Calu3 (cell line): ENCODE measurements at regions not wholly inside any gene's neighbourhood (a gene's known extent, or its start where the extent isn't known, plus 50 kb on each side); places are given as distances from the start of the nearest gene placed in this dataset.

Experiments used
- BruUV-seq: library from RNA; stranded (reverse); fragments of 400-500 nt; replicated peaks from 2 replicates; lab custom pipeline; 2021; lab: Mats Ljungman, UMichigan
- CTCF ChIA-PET: fragments of 300-600 bp; sonication (Branson Sonifier 250); formaldehyde crosslinking; loops from one replicate; lab custom pipeline; 2022; ENCODE audit warnings: antibody characterized with exemption; lab: Charles Lee
- DNase-seq: peaks from one replicate; pipeline ENCODE4 v3.0.0; 2022
- H3K27ac Mint-ChIP-seq: one replicate; pipeline ENCODE4 v1.8.0; 2022; ENCODE audit warnings: mixed read lengths; ENCODE audit not compliant: unreplicated experiment
- H3K27me3 Mint-ChIP-seq: one replicate; pipeline ENCODE4 v1.8.0; 2022; ENCODE audit warnings: mixed read lengths; ENCODE audit not compliant: unreplicated experiment
- H3K36me3 Mint-ChIP-seq: one replicate; pipeline ENCODE4 v1.8.0; 2022; ENCODE audit warnings: mild to moderate bottlenecking, moderate library complexity, mixed read lengths; ENCODE audit not compliant: insufficient read depth, unreplicated experiment
- H3K4me1 Mint-ChIP-seq: one replicate; pipeline ENCODE4 v1.8.0; 2022; ENCODE audit warnings: mild to moderate bottlenecking, low read depth, mixed read lengths; ENCODE audit not compliant: unreplicated experiment
- H3K4me3 Mint-ChIP-seq: one replicate; pipeline ENCODE4 v1.8.0; 2022; ENCODE audit warnings: mild to moderate bottlenecking, low read depth, moderate library complexity, mixed read lengths; ENCODE audit not compliant: unreplicated experiment
- H3K9me3 Mint-ChIP-seq: one replicate; pipeline ENCODE4 v1.8.0; 2022; ENCODE audit warnings: low read depth, mixed read lengths; ENCODE audit not compliant: unreplicated experiment
- intact Hi-C: fragments of 100-400 bp; cut with micrococcal nuclease; formaldehyde crosslinking; loops from one replicate; pipeline ENCODE4 v1.10.0; 2022; ENCODE audit not compliant: unreplicated experiment
- TF ChIP-seq, protein P1 (sequence below): fragments of 200-600 bp; IDR thresholded peaks from one replicate; pipeline ENCODE4 v1.8.0; 2022; ENCODE audit warnings: antibody characterized with exemption; ENCODE audit not compliant: unreplicated experiment

DNA sequence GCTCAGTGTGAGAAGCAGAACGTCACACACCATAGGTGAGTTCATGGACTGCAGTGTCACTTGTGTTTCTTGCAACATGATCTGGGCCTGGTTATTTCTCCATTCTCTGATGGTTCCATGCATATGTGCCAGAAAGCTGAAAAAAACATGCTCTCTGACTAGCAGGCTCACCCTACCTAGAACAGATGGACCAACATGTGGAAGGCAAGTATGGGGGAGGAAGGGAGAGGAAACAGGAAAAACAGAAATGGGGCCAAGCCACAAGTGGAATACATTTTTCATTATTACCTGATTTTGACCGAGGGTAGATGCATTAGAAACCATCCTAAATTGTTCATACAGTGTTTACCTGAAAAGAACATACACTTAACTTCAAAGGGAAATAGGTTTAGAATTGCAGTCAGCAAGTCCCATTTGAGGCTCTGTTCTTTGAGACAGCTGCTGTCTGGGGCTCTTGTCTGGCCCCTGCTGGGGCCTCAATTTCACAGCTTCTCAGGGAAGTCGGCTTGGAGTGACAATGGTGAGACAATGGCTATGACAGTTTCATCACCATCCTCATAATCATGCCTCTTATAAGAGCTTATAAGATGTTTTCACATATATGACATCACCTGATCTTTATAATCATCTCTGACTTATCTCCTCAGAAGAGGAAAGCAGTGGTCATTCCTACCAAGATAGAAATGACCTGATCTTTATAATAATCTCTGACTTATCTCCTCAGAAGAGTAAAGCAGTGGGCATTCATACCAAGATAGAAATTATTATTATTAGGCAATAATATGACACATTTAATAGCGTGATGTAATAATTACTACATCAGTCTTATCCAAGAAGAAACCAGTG lies 327.3 kb downstream of the SIPA1L2 start:
- CTCF ChIA-PET = no interaction called here
- H3K27me3 Mint-ChIP-seq = no peaks in the 10 kb centered on the region
- no peaks in the 10 kb centered on the region for H3K36me3 Mint-ChIP-seq
- H3K4me3 Mint-ChIP-seq = no peak overlapping the region
- no TSS peak for BruUV-seq
- H3K9me3 Mint-ChIP-seq = peaks cover 15% of the 10 kb centered on the region
- DNase-seq = no peak
- no peaks in the 10 kb centered on the region for H3K4me1 Mint-ChIP-seq
- TF ChIP-seq, protein P1, sequence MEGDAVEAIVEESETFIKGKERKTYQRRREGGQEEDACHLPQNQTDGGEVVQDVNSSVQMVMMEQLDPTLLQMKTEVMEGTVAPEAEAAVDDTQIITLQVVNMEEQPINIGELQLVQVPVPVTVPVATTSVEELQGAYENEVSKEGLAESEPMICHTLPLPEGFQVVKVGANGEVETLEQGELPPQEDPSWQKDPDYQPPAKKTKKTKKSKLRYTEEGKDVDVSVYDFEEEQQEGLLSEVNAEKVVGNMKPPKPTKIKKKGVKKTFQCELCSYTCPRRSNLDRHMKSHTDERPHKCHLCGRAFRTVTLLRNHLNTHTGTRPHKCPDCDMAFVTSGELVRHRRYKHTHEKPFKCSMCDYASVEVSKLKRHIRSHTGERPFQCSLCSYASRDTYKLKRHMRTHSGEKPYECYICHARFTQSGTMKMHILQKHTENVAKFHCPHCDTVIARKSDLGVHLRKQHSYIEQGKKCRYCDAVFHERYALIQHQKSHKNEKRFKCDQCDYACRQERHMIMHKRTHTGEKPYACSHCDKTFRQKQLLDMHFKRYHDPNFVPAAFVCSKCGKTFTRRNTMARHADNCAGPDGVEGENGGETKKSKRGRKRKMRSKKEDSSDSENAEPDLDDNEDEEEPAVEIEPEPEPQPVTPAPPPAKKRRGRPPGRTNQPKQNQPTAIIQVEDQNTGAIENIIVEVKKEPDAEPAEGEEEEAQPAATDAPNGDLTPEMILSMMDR = no peak
- no peak overlapping the region for H3K27ac Mint-ChIP-seq
- intact Hi-C loops = no loop called here

DNA sequence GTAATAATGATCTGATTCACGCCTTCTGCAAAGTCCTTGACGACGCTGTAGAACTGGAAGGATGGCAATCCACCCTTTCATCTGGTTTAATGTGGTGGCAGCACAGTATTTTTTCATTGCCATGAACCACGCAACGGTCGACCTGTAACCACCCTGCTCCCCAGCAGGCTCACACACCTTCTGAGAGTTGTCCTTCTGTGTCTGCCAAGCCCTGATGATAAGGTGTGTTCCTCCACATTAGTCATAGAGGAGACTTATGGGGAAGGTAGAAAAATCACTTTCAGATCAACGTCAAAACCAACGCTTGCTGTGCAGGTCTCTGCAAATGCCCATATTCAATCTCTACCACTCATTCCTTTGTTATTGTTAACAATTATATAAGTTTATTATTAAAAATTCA lies 328.7 kb downstream of the SIPA1L2 start:
- BruUV-seq = no TSS peak
- CTCF ChIA-PET = no interaction called here
- H3K9me3 Mint-ChIP-seq = peaks cover 13% of the 10 kb centered on the region
- H3K4me1 Mint-ChIP-seq = no peaks in the 10 kb centered on the region
- no peaks in the 10 kb centered on the region for H3K27me3 Mint-ChIP-seq
- H3K4me3 Mint-ChIP-seq = no peak overlapping the region
- H3K36me3 Mint-ChIP-seq = no peaks in the 10 kb centered on the region
- no peak overlapping the region for H3K27ac Mint-ChIP-seq
- intact Hi-C loops = no loop called here
- DNase-seq = no peak
- TF ChIP-seq, protein P1 = no peak

DNA sequence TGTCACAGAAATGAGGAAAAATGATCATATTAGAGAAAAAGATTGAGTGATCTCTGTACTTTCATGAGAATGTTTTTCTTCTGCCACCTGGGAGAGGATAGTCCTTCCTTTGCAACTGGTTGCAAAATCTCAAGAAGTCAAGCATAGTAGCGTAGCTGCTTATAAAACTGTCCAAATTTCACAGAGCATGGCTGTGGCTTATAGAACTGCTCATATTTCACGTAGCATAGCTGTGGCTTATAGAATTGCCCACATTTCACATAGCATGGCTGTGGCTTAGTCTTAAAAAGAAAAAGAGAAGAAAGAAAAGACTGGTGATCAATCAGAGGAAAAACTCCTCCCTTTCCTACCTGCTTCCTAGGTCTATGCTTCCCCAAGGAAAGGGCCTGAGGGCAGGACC lies 329.5 kb downstream of the SIPA1L2 start:
- intact Hi-C loops = no loop called here
- H3K4me1 Mint-ChIP-seq = no peaks in the 10 kb centered on the region
- H3K27me3 Mint-ChIP-seq = no peaks in the 10 kb centered on the region
- H3K36me3 Mint-ChIP-seq = no peaks in the 10 kb centered on the region
- TF ChIP-seq, protein P1 = no peak
- peaks cover 13% of the 10 kb centered on the region for H3K9me3 Mint-ChIP-seq
- no peak overlapping the region for H3K27ac Mint-ChIP-seq
- CTCF ChIA-PET = no interaction called here
- no peak for DNase-seq
- no peak overlapping the region for H3K4me3 Mint-ChIP-seq
- no TSS peak for BruUV-seq

DNA sequence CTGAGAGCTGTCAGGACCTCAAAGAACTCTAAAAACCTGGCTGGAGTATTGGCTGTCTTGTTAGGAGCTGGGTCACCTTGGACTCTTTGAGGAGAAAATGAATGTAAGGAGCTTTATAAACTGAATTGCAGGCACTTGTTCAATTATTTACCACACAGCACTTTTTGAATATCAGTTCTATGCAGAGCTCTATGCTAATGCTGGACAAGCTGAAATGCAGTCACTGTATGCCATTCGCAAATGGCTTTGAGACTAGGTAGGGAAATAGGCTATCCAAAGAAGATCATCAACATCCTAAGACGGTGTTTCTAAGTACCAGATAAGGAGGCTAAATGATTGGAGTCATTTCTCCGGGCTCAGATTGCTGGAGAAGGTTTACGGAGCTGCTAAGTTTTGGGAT lies 333.5 kb downstream of the SIPA1L2 start:
- intact Hi-C loops = no loop called here
- H3K36me3 Mint-ChIP-seq = no peaks in the 10 kb centered on the region
- H3K27me3 Mint-ChIP-seq = no peaks in the 10 kb centered on the region
- no peak overlapping the region for H3K4me3 Mint-ChIP-seq
- no peaks in the 10 kb centered on the region for H3K4me1 Mint-ChIP-seq
- TF ChIP-seq, protein P1 = no peak
- no peak overlapping the region for H3K27ac Mint-ChIP-seq
- BruUV-seq = no TSS peak
- CTCF ChIA-PET = no interaction called here
- peaks cover 9% of the 10 kb centered on the region for H3K9me3 Mint-ChIP-seq
- DNase-seq = no peak
